A673 (cell line): ENCODE measurements at regions not wholly inside any gene's neighbourhood (a gene's known extent, or its start where the extent isn't known, plus 50 kb on each side); places are given as distances from the start of the nearest gene placed in this dataset.

Experiments
- EZH2 ChIP-seq: fragments of 200-600 bp; sonication (generic); IDR thresholded peaks from 2 replicates; pipeline ENCODE4 v1.6.1; 2017; ENCODE audit warnings: borderline replicate concordance, low read depth, mild to moderate bottlenecking, mixed read lengths, antibody characterized with exemption, low read length; ENCODE audit not compliant: poor library complexity, severe bottlenecking
- TF ChIP-seq, protein P1 (sequence below): fragments of 300-800, 200-600 bp; sonication (generic); conservative IDR thresholded peaks from 2 replicates; pipeline ENCODE4 v1.5.1; 2017; ENCODE audit warnings: low read depth, mild to moderate bottlenecking, antibody characterized with exemption, low read length, moderate library complexity, mixed read lengths

DNA sequence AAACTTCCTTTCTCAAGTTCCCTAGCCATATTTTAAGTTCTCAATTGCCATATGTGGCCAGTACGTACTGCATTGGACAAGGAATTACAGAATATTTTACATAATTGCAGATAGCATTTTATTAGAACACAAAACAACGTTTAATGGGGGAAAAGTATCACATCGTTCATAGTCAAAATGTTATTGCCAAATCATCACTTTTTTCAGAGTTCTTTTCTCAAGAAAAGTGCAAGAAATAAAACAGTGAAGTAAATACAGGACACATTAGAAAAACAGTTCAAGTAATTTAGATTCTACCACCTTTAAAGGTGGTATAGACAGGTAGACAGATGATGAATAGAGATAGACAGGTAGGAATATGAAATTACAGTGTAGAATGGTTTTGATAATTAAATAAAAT is 479.1 kb upstream of the NCAM2 start:
- TF ChIP-seq, protein P1, sequence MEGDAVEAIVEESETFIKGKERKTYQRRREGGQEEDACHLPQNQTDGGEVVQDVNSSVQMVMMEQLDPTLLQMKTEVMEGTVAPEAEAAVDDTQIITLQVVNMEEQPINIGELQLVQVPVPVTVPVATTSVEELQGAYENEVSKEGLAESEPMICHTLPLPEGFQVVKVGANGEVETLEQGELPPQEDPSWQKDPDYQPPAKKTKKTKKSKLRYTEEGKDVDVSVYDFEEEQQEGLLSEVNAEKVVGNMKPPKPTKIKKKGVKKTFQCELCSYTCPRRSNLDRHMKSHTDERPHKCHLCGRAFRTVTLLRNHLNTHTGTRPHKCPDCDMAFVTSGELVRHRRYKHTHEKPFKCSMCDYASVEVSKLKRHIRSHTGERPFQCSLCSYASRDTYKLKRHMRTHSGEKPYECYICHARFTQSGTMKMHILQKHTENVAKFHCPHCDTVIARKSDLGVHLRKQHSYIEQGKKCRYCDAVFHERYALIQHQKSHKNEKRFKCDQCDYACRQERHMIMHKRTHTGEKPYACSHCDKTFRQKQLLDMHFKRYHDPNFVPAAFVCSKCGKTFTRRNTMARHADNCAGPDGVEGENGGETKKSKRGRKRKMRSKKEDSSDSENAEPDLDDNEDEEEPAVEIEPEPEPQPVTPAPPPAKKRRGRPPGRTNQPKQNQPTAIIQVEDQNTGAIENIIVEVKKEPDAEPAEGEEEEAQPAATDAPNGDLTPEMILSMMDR = no peak
- TF ChIP-seq EZH2 = no peak
